Smooth muscle cell (in vitro differentiated cells): ENCODE measurements at regions not wholly inside any gene's neighbourhood (a gene's known extent, or its start where the extent isn't known, plus 50 kb on each side); places are given as distances from the start of the nearest gene placed in this dataset.

Experiments used
- DNase-seq: peaks from one replicate; lab custom pipeline; 2025; ENCODE audit not compliant: unreplicated experiment; lab: John Stamatoyannopoulos, UW
- H2AFZ ChIP-seq: fragments of 200-600 bp; sonication (generic); 2 replicates; pipeline ENCODE4 v1.6.0; 2016; ENCODE audit warnings: antibody characterized with exemption, low read depth, mild to moderate bottlenecking
- H3F3A ChIP-seq: fragments of 200-600 bp; sonication (generic); 2 replicates; pipeline ENCODE4 v1.6.0; 2017; ENCODE audit warnings: antibody characterized with exemption, low read depth
- H3K27ac ChIP-seq: fragments of 200-600 bp; sonication (generic); 2 replicates; pipeline ENCODE4 v1.5.1; 2016; ENCODE audit warnings: low read depth, mild to moderate bottlenecking
- H3K27me3 ChIP-seq: fragments of 200-600 bp; sonication (generic); 2 replicates; pipeline ENCODE4 v1.6.1; 2016; ENCODE audit warnings: low read depth, mild to moderate bottlenecking
- H3K36me3 ChIP-seq: fragments of 200-600 bp; sonication (generic); 2 replicates; pipeline ENCODE4 v1.5.1; 2016; ENCODE audit warnings: low read depth
- H3K4me1 ChIP-seq: fragments of 200-600 bp; sonication (generic); 2 replicates; pipeline ENCODE4 v1.5.1; 2016; ENCODE audit warnings: low read depth
- H3K4me2 ChIP-seq: fragments of 200-600 bp; sonication (generic); 2 replicates; pipeline ENCODE4 v1.6.0; 2016; ENCODE audit warnings: mild to moderate bottlenecking
- H3K4me3 ChIP-seq: fragments of 200-600 bp; sonication (generic); 2 replicates; pipeline ENCODE4 v1.5.1; 2016; ENCODE audit warnings: mild to moderate bottlenecking
- H3K79me2 ChIP-seq: fragments of 200-600 bp; sonication (generic); 2 replicates; pipeline ENCODE4 v1.6.0; 2016; ENCODE audit warnings: low read depth, mild to moderate bottlenecking
- H3K9ac ChIP-seq: fragments of 200-600 bp; sonication (generic); 2 replicates; pipeline ENCODE4 v1.6.0; 2016; ENCODE audit warnings: low read depth
- H3K9me3 ChIP-seq: fragments of 200-600 bp; sonication (generic); replicated peaks from 2 replicates; pipeline ENCODE4 v1.5.1; 2016; ENCODE audit warnings: low read depth
- H4K20me1 ChIP-seq: fragments of 200-600 bp; sonication (generic); 2 replicates; pipeline ENCODE4 v1.6.0; 2016; ENCODE audit warnings: low read depth
- WGBS: methylation state at CpG from one replicate; pipeline ENCODE4 v1.1.7; 2016; ENCODE audit warnings: low lambda C conversion rate; 5-methylcytosine and 5-hydroxymethylcytosine counted together
- TF ChIP-seq, protein P1 (sequence below): fragments of 200-600 bp; sonication (generic); IDR thresholded peaks from 2 replicates; pipeline ENCODE4 v1.5.1; 2017; ENCODE audit warnings: borderline replicate concordance, mild to moderate bottlenecking, antibody characterized with exemption; ENCODE audit not compliant: insufficient read depth, poor library complexity, severe bottlenecking

GRCh38 chr11:70729949-70730348 is 331.6 kb downstream of the CTTN start:
- H3K4me3 ChIP-seq = no peak overlapping the region
- H3K9me3 ChIP-seq = no peaks in the 10 kb centered on the region
- 91% methylated on average over 6 of the region's 6 CpGs for WGBS
- H3K79me2 ChIP-seq = no peaks in the 10 kb centered on the region
- H3K36me3 ChIP-seq = no peaks in the 10 kb centered on the region
- H3K27ac ChIP-seq = no peak overlapping the region
- H4K20me1 ChIP-seq = no peaks in the 10 kb centered on the region
- H3K4me2 ChIP-seq = no peak overlapping the region
- DNase-seq = no peak
- H3K27me3 ChIP-seq = no peaks in the 10 kb centered on the region
- no peak overlapping the region for H3K9ac ChIP-seq
- no peaks in the 10 kb centered on the region for H3F3A ChIP-seq
- no peak overlapping the region for H2AFZ ChIP-seq
- TF ChIP-seq, protein P1, sequence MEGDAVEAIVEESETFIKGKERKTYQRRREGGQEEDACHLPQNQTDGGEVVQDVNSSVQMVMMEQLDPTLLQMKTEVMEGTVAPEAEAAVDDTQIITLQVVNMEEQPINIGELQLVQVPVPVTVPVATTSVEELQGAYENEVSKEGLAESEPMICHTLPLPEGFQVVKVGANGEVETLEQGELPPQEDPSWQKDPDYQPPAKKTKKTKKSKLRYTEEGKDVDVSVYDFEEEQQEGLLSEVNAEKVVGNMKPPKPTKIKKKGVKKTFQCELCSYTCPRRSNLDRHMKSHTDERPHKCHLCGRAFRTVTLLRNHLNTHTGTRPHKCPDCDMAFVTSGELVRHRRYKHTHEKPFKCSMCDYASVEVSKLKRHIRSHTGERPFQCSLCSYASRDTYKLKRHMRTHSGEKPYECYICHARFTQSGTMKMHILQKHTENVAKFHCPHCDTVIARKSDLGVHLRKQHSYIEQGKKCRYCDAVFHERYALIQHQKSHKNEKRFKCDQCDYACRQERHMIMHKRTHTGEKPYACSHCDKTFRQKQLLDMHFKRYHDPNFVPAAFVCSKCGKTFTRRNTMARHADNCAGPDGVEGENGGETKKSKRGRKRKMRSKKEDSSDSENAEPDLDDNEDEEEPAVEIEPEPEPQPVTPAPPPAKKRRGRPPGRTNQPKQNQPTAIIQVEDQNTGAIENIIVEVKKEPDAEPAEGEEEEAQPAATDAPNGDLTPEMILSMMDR = no peak
- H3K4me1 ChIP-seq = no peaks in the 10 kb centered on the region

DNA sequence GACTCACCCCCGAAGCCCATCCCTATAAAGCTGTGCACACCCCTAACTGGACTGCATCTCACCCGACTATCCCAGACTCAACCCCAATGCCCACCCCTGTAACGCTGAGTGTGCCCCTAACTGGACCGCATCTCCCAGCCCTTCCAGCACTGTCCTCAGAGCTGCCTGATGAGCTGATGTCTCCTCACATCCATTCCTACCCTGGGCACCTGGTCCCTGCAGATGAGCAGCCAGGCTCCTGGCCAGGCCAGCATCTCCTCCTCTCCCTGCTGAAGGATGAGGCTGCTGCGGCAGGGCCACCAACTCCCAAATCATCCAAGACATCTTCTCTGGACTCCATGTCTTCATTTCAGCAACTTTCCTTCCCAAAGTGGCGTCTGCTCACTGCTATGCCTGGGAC is 332.1 kb downstream of the CTTN start:
- H3K9me3 ChIP-seq = no peaks in the 10 kb centered on the region
- 93% methylated on average over 6 of the region's 6 CpGs for WGBS

DNA sequence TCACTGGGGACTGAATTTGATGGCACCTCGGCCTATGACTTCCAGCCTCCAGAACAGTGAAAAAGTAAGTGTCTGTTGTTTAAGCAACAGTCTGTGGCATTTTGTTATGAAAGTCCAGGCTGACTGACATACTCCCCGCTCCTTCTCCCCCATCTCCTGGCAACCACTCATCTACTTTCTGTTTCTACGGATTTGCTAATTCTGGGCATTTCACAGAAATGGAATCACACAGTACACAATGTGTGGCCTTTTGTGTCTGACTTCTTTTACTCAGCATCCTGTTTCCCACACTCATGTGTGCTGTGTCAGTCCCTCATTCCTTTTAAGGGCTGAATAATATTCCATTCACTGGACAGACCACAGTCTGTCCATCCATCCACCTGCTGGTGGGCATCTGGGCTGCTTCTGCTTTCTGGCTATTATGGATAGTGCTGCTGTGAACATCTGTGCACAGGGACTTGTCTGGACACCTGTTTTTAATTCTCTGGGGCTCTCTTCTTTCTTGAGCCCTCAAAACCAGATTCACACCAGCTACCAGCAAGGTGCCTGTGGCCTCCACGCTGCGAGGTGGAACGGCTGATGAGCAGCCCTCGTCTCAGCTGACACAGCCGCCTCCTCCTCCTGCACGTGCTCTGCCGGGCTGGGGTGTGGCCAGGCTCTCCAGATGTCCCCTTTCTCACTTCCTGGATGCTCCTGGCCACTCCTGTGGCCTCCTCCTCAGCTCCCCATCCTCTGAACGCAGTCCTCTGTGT is 333.1 kb downstream of the CTTN start:
- Histone ChIP-seq H4K20me1 (no peaks in the 10 kb centered on the region), H3K4me1 (no peaks in the 10 kb centered on the region), H3K9ac (no peak overlapping the region), H3K4me2 (no peak overlapping the region), H3K36me3 (no peaks in the 10 kb centered on the region), H3K27ac (no peak overlapping the region), H3K79me2 (no peaks in the 10 kb centered on the region), H3K9me3 (no peaks in the 10 kb centered on the region), H3K27me3 (no peaks in the 10 kb centered on the region), H3K4me3 (no peak overlapping the region), H3F3A (no peaks in the 10 kb centered on the region), H2AFZ (no peak overlapping the region)
- TF ChIP-seq, protein P1 = no peak
- DNase-seq = no peak
- WGBS = 86% methylated on average over 11 of the region's 11 CpGs

More for the DNA sequence above, 332.1 kb downstream of the CTTN start:
- DNase-seq = no peak
- Histone ChIP-seq H2AFZ (no peak overlapping the region), H3K4me3 (no peak overlapping the region), H4K20me1 (no peaks in the 10 kb centered on the region), H3K79me2 (no peaks in the 10 kb centered on the region), H3K4me2 (no peak overlapping the region), H3K9ac (no peak overlapping the region), H3K27ac (no peak overlapping the region), H3K4me1 (no peaks in the 10 kb centered on the region), H3K27me3 (no peaks in the 10 kb centered on the region), H3F3A (no peaks in the 10 kb centered on the region), H3K36me3 (no peaks in the 10 kb centered on the region)
- TF ChIP-seq, protein P1 = no peak
